NCI-H748 (cell line): ENCODE measurements at regions not wholly inside any gene's neighbourhood (a gene's known extent, or its start where the extent isn't known, plus 50 kb on each side); places are given as distances from the start of the nearest gene placed in this dataset.
A peak's percentile ranks its signal among the peaks of the same experiment; 100 is the strongest.
"Not testable (repeated sequence)": the region's sequence is repeated elsewhere in the genome, so short reads cannot be mapped to it uniquely, and the experiment has no call there.

Experiments used
- DNase-seq: peaks from one replicate; lab custom pipeline; 2025; ENCODE audit not compliant: unreplicated experiment; lab: John Stamatoyannopoulos, UW

DNA sequence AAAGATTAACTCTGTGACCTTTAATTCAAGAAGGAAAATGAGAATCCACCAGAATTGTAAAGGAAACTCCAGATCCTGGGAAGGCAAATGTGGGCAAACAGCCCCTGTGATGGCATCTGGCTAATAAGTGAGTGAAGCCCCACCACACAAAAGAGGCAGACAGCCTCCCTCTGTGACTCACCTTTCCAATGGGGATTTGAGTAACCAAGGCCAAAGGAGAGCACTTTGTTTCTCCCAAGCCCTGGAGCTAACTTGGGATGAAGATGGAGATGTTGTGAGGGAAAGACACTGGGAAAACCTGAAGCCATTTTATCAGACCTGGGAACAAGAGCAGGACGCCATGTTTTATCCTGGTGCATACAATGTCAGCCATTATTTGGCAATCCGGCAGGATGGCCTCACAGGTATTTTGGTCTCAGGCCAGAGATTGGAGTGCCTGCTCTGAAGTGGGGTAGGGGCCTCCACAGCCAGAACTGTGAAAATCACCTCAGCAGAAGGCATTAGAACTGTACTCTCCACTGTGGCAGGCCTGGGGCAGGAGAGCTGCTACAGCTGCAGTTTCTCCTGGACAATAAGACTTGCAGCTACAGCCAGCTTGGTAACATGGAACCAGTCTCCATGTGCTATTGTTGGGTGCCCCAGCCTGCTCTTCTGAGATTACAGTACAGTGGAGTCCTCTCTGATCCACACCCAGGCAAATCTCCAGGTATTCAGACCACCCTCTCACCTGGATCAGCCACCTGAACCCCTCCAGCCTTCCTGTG, 96.6 kb upstream of the PCED1B start:
- DNase-seq: no peak

DNA sequence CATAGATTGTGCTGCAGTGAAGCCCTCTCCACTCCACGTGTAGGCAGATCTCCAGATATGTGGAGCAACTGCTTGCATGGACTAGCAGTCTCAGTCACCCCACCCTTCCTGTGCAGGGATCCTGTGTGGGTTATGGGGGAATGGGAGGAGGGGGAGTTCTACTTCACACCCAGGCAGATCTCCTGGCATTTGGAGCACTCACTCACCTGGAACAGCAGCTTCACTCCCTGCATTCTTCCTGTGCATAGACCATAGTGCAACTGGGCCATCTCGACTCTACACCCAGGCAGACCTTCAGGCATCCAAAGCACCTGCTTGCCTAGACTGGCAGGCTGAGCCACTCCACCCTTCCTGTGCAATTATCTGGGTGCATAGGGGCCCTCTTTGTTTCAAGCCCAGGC, 96.0 kb upstream of the PCED1B start:
- DNase-seq: no peak

- peak; percentile 62 for DNase-seq
These were observed 95.2 kb upstream of the PCED1B start for GRCh38 chr12:46983959-46984841.

GRCh38 chr12:46985816-46986215, 93.6 kb upstream of the PCED1B start:
- peak; percentile 8 for DNase-seq

DNA sequence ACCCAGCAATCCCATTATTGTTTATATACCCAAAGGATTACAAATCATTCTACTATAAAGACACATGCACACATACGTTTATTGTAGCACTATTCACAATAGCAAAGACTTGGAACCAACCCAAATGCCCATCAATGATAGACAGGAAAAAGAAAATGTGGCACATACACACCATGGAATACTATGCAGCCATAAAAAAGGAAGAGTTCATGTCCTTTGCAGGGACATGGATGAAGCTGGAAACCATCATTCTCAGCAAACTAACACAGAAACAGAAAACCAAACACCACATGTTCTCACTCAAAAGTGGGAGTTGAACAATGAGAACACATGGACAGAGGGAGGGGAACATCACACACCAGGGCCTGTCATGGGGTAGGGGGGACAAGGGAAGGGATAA, 91.3 kb upstream of the PCED1B start:
- not testable (repeated sequence) for DNase-seq

DNA sequence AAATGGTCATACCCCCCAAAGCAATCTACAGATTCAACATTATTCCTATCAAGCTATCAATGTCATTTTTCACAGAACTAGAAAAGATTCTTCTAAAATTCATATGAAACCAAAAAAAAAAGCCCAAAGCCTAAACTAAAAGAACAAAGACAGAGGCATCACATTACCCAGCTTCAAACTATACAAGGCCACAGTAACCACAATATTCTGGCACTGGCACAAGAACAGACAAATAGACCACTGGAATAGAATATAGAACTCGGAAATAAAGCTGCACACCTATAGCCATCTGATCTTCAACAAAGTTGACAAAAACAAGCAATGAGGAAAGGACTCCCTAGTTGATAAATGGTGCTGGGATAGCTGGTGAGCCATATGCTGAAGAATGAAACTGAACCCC, 89.2 kb upstream of the PCED1B start:
- DNase-seq: no peak

DNA sequence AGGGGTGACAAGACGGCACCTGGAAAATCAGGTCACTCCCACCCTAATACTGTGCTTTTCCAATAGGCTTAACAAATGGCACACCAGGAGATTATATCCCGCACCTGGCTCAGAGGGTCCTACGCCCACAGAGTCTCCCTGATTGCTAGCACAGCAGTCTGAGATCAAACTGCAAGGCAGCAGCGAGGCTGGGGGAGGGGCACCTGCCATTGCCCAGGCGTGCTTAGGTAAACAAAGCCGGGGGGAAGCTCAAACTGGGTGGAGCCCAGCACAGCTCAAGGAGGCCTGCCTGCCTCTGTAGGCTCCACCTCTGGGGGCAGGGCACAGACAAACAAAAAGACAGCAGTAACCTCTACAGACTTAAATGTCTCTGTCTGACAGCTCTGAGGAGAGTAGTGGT, 87.4 kb upstream of the PCED1B start:
- not testable (repeated sequence) for DNase-seq

DNA sequence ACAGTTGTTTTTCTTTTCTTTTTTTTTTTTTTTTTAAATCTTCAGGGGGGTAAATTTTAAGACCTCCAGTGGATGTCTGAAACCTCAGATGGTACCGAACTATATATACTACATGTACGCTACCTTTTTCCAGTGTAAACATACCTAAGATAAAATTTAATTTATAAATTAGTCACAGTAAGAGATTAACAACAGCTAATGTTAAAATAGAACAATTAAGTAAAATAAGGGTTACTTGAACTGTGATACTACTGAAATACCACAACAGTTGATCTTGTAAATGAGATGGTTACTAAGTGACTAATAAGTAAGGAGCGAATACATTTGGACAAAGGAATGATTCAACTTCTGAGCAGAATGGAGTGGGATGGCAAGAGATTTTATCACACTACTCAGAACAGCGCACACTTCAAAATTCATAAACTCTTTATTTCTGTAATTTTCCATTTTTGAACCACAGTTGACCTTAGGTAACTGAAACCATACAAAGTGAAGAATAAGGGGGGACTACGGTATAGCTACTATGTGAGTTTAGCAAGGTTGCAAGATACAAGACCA, 80.5 kb upstream of the PCED1B start:
- DNase-seq: no peak

GRCh38 chr12:47004634-47005033, 74.8 kb upstream of the PCED1B start:
- no peak for DNase-seq

GRCh38 chr12:47007048-47007447, 72.4 kb upstream of the PCED1B start:
- DNase-seq: no peak

DNA sequence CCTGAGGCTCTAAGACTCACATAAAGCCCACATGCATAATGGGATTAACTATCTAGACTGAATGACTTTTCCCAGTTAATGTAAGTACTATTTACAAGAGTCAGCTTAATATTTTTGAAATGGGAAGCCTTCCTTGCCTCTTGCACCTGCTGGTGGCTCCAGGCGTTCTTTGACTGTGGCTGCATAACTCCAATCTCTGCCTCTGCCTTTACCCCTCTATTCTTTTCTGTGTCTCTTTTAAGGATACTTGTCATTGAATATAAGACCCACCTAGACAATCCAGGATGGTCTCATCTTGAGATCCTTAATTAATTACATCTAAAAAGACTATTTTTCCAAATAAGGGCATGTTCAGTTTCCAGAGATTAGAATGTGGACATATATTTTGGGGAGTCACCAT, 66.9 kb upstream of the PCED1B start:
- DNase-seq: no peak

- DNase-seq: no peak
These were observed 64.9 kb upstream of the PCED1B start for GRCh38 chr12:47014474-47014873.

- DNase-seq: no peak
These were observed 64.0 kb upstream of the PCED1B start for GRCh38 chr12:47015381-47015780.

GRCh38 chr12:47017041-47017713, 62.2 kb upstream of the PCED1B start:
- no peak for DNase-seq

GRCh38 chr12:47017901-47018475, 61.4 kb upstream of the PCED1B start:
- no peak for DNase-seq

GRCh38 chr12:47020211-47020821, 59.1 kb upstream of the PCED1B start:
- no peak for DNase-seq

DNA sequence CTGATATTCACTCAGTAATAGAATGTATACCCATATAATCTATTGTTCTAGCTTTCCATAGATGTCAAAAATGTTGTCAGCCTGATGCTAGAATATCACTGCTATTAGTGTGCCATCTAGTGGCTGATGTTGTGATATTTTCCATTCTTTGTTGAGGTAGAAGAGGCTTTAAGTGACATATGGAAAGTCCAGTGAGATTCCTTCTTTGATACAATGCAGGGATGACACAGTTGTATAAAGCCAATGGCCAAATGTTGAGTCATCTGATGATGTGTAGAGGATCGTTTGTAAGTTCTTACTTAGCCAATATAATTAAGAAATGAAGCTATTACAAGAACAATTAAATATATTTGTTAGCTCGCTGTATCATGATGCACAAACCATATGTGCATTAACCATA, 58.1 kb upstream of the PCED1B start:
- peak; percentile 62 for DNase-seq

- no peak for DNase-seq
These were observed 57.1 kb upstream of the PCED1B start for GRCh38 chr12:47022296-47022695.

DNA sequence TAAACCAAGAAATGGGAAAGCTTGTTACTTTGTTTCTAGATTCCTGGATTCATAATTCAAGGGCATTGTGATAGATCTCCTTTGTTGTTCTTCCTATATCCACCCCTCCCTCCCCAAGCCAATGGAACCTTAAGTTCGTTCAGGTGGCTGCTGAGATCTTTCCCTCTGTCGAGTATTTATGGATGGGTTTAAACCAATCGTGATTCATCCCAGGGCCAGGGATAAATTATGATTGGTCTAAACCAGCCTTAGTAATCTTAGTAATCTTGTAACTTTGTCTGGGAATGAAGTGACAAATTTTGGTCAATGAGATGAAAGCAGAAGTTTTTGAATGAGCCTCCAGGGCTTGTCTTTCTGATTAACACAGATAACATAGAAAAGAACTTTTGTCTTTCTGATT, 56.1 kb upstream of the PCED1B start:
- DNase-seq: no peak

DNA sequence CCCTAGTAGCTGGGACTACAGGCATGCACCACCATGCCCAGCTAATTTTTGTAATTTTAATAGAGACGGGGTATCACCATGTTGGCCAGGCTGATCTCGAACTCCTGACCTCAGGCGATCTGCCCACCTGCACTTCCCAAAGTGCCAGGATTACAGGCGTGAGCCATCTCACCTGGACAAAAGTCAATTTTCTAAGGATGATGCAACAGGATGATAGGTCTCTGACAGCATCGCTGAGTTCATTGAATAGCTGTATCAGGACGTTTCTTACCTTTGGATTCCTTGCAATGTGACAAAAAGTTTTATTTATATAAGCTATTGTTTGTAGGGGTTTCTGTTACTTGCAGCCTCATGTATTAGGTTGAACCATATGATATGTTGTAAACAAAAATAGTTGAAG, 55.5 kb upstream of the PCED1B start:
- no peak for DNase-seq

DNA sequence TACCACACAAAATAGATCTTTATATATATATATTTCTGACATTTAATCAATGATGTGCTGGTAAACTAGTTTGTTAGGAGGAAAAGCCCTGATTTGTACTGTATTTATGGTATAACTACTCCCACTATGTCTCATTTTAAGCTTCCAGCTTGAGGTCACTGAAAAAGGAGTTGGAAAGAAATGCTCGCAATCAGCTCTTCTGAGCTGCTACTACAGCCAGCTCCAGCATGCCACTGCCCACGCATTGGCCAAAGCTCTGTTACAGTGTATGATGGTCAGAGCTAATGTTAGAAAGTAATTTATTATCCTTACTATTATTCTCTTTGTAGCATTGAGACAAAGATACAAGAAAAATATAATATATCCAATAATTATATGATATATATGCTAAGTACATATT, 55.0 kb upstream of the PCED1B start:
- DNase-seq: no peak
